Stimulated activated CD4-positive, alpha-beta T cell treated with anti-CD3 and anti-CD28 coated beads, Interleukin-4, amount 100 ng/mL, for 1 hour (primary cell): ENCODE measurements at regions not wholly inside any gene's neighbourhood (a gene's known extent, or its start where the extent isn't known, plus 50 kb on each side); places are given as distances from the start of the nearest gene placed in this dataset.

ENCODE experiments used
- DNase-seq: peaks from one replicate; pipeline ENCODE4 v3.0.0-alpha.2; 2020

- no peak for DNase-seq
Measured at GRCh38 chr5:168012006-168012405, 279.4 kb upstream of the WWC1 start.

DNA sequence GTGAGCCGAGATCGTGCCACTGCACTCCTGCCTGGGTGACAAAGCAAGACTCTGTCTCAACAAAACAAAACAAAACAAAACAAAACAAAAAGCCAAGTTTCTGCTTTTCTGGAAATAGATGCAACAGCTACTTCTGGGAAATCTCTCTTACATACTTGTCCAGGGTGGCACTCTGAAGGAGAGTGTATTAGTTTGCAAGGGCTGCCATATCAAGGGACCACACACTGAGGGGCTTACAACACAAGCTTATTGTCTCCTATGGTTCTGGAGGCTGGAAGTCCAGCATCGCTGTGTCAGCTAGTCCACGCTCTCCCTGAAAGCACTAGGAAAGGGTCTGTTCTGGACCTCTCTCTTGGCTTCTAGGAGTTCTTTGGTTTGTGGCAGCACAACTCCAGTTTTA lies 277.9 kb upstream of the WWC1 start:
- no peak for DNase-seq

GRCh38 chr5:168014433-168015123 lies 276.9 kb upstream of the WWC1 start:
- no peak for DNase-seq

DNA sequence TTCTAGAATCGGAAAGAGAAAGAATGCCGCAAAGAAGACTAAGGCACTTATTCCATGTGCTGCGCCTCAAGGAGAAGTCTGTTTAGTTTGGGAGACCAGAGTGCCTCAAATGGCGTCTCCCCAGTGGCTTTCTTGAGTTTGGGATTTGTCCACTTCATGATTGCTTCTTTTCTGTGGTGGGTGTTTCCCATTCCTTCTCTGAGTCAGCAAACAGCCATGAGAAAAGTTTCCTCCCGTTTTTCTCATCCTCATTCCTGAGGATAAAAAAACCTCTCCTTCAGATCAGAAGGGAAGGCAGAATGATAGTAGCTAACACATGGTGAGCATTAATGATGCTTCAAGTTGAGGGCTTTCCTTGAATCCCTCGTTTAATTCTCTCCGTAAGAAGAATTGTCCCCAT lies 275.9 kb upstream of the WWC1 start:
- no peak for DNase-seq

DNA sequence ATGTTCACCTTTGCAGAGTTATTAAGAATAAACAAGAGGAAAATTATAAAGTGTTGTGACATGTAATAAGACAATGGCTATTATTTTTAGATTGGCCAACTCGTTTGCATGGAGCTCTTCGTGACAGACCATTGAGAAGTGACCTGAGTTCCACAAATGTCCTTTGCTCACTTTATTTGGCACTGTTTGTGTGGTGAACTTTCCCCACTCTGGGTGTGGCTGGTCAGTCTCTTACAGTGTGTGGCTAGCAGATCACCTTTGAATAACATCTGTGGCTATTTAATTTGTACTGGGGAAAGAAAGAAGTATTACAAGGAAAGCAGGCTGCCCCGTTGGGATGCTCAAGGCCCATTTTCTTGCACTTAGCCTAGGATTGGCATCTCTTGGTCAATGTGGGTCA lies 274.1 kb upstream of the WWC1 start:
- DNase-seq = no peak

DNA sequence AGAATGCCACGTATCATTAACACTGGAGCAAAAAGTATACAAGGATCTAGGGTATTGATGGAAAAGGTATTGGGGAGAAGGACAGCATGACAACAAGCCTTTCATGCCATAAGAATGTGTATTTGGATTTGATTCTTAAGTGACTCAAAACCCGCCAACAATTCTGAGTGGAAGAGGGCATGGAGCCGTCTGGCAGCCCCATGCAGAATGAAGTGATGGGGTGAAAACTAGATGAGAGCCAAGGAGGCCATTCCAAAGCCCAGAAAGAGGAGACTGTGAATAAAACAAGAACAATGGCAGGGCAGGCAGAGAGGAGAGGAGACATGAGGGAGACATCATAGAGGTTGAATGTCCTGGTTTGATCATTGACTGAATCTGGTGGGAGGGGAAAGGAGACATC lies 272.3 kb upstream of the WWC1 start:
- DNase-seq = no peak

DNA sequence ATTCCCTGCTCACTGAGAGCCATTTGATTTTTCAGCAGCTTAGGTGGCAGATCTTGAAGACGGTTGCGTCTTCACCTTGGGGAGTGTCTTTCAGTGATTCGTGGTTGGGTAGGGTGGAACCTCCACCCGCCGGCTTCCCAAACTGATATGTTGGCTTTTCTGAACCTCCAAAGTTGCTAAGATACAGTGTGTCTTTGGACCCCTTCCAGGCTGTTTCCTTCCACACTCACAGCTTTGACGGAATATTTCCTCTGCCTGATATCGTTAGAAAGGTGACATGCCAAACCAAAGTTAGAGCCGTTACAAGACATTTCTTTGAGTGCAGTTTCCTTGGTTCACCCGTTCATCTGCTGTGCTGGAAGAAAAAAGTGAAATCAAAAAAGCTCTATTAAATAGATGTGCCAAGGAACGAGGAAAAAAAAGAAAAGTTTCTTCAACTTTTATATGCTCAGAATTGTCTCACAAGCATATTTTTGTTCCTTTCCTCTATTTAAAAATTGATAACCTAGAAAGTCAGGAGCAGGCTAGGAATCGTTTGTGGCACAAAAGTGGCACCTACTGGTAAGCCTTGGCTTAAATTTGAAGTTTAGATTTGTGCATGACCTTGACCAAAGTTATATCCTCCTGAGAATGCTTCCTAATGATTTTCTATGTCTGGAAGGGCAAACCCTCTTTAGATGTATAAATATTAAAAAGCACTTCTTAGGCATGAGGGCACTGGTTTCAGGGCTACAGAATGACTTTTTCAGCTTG lies 270.7 kb upstream of the WWC1 start:
- no peak for DNase-seq

DNA sequence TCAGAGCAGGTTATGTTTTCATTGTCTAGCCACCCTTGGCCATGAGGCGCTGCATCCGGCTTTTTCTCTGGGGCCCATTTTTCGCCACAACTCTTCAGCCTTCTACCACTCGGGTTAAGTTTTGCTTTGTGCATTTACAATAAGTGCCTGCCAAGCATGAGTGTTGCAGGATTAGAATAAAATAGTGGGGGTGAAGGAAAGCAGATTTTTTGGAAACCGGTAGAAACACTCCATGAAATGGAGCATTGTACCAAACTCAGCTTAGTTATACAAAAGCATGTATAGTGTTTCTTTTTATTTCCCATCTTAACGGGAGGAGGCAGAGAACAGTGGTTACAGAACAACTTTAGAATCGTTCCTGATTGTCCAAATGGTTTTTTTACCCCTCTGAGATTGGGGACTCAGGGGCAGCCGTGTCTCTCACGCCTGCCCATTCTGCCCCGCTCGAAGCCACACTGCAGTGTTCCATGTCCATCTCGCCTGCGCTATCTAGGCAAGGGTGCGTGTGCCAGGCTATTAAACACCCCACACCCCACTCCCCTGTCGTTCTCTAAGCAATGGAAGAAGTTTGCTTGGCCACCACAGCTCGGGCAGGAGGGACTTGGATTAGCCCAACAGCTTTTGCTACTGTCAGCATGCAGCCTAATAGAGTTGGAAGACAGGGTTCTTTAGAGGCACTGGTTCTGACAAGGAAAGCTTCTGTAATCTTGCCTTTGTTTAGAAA lies 268.8 kb upstream of the WWC1 start:
- no peak for DNase-seq

GRCh38 chr5:168023191-168023590 lies 268.3 kb upstream of the WWC1 start:
- DNase-seq = no peak

DNA sequence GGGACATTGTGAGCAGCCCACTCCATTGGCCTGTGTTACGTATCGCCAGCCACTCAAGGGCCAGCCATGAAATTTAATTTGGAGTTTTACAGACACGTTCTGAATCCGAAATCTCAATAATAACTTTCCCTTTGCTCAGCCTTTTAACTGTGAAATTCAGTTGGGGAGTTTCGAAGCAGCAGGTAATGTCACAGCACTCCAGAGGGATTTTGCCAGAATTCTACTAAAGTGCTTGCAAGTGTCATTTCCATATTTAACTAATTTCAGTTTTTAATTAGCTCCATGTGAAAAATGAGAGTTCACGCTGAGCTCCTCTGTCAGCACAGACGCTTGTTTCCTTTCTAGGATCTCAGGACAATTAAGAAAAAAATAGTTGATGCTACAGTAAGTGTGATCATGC lies 267.1 kb upstream of the WWC1 start:
- DNase-seq = no peak

DNA sequence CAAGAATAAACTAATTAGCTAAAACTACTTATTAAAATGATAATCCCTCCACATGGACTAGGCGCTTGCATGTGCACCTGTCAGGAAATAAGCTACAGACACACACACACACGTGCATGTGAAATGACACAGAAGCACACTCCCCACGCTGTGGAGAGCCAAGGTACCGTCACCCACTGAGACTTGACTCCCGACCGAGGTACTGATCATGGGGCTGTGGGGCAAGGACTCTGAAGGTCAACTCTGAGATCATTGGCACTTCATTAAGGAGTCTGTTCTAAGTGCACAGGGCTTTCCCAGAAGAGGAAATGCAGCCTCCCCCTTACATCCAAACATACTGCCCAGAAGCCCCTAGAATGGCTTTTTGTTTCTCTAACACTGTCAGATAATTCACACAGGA lies 264.4 kb upstream of the WWC1 start:
- DNase-seq = no peak

GRCh38 chr5:168030912-168031311 lies 260.5 kb upstream of the WWC1 start:
- no peak for DNase-seq

DNA sequence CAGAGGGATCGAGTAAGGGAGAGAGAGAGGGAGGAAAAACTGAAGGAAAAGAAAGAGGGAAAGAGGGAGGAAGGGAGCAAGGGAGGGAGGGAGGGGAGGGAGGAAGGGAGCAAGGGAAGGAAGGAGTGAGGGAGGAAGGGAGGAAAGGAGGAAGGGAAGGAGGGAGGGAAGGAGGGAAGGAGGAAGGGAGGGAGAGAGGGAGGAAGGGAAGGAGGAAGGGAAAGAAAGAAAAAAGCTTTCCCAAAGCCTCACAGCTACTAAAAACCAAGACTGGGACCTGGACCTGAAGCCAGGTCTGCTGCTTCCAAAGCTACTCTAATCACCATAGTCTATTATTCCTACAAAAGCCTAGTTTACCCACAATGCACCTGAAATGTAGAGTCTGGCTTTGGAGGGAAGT lies 259.8 kb upstream of the WWC1 start:
- no peak for DNase-seq

- DNase-seq = no peak
Measured at GRCh38 chr5:168039039-168039438, 252.4 kb upstream of the WWC1 start.

GRCh38 chr5:168039566-168040248 lies 251.7 kb upstream of the WWC1 start:
- no peak for DNase-seq

- DNase-seq = no peak
Measured at GRCh38 chr5:168041583-168041982, 249.9 kb upstream of the WWC1 start.

DNA sequence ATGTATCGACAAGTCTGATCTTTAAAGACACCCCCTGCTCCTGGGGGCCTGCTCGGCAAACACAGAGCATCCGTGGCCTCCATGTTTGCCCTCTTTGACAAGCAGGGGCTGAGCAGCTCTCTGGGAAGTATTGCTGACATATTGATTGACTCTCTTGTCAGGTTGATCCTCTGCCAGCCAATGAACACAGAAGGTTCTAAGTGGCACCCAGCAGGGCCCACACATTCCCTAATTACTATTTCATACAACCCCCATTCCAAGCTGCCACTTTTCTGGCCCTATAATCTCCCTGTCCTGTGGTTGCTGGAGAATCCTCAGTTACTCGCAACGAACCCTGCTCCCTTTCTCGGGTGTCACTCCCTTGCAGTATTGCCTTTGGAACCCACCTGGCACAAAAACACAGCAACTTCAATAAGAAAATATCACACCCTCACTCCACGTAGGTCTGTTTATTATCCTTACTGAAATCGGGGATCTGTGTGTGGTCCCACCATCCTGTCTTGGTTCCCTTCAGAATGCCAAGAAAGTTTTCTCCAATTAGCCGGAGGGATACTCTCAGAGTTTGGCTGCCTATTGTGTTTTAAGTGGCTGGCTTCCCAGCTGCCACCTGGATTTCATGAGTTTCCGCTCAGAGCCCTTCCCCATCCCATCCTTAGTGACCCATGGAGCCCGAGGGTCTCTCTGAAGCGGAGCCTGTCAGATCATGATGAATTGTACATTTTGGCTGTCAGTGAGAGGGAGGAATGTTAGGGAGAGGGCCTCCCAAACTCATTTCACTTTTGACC lies 249.0 kb upstream of the WWC1 start:
- DNase-seq = no peak

- DNase-seq = no peak
Measured at GRCh38 chr5:168046163-168046562, 245.3 kb upstream of the WWC1 start.

- no peak for DNase-seq
Measured at GRCh38 chr5:168047043-168047668, 244.3 kb upstream of the WWC1 start.

DNA sequence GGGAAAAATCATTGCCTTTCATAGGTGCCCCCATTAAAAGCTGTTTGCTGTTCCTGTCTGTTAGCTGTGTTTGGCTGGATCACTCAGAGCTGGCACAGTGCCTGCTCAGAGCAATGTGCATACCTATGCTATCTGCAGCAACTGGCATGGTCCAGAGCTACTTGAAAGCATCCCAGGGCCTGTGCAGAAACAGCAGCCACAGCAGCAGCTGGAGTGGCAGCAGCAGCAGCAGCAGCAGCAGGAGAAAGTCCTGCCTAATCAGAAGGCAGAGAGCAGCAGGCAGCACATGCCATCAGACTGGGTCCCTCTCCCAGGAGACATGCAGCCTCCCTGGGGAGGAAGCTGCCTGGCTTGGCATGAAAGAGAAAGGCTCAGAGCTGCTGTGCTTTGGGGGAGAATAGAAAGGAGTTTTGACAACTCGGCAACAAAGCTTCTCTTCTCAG lies 243.8 kb upstream of the WWC1 start:
- DNase-seq = no peak

DNA sequence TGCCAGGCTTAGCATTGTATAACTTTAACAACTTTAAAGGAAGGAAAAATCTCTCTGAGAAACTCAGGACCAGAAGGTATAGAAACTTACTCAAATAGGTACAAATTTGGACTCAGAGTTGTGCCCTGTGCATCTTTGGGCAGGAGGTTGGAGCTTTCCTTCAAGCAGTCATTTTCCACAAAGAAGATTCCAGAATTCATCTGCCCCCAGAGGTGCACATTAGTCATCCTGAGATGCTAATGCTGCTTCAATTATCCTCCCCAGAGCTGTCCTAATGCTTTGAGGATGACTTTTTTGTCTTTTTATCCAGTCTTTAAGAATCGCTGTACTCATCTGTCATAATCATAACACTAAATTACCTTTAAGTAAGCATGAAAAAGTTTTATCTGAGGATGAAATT lies 243.0 kb upstream of the WWC1 start:
- DNase-seq = no peak

GRCh38 chr5:168052686-168053085 lies 238.8 kb upstream of the WWC1 start:
- no peak for DNase-seq
